Ovary (tissue), 7 donors: ENCODE measurements at regions not wholly inside any gene's neighbourhood (a gene's known extent, or its start where the extent isn't known, plus 50 kb on each side); places are given as distances from the start of the nearest gene placed in this dataset.

ENCODE experiments used
- DNase-seq, 5 donors: peaks; one replicate each; pipeline ENCODE4 v3.0.0-alpha.2; 2019 to 2020
- H3K27ac ChIP-seq, 2 donors: fragments of 200-600 bp; one replicate each; pipeline versions ENCODE4 v1.5.1 to v1.8.0; 2019 to 2022
- H3K27me3 ChIP-seq: fragments of 200-600 bp; one replicate; pipeline ENCODE4 v1.8.0; 2022
- H3K36me3 ChIP-seq: fragments of 200-600 bp; sonication (generic); one replicate; pipeline ENCODE4 v1.5.1; 2019
- H3K4me1 ChIP-seq: one replicate; pipeline ENCODE4 v1.8.1; 2013; ENCODE audit warnings: mild to moderate bottlenecking, moderate library complexity; ENCODE audit not compliant: insufficient read depth
- H3K4me3 ChIP-seq: fragments of 200-600 bp; sonication (generic); one replicate; pipeline ENCODE4 v1.5.1; 2017
- H3K9me3 ChIP-seq, 2 donors: fragments of 200-600 bp in 1 of 2; sonication (generic) in 1 of 2; one replicate each; pipeline versions ENCODE4 v1.5.1 to v1.8.1; 2013 to 2019; ENCODE audit warnings: mild to moderate bottlenecking in 1 of 2, moderate library complexity in 1 of 2
- CTCF ChIP-seq, 3 donors: fragments of 450-650 bp in 2 of 3; fragments of 200-600 bp in 1 of 3; IDR thresholded peaks; one replicate each; pipeline versions ENCODE4 v1.5.1 to v1.8.0; 2016 to 2022; ENCODE audit warnings: antibody characterized with exemption in 3 of 3, mild to moderate bottlenecking in 1 of 3
- EP300 ChIP-seq: sonication (generic); formaldehyde crosslinking; IDR thresholded peaks from one replicate; pipeline ENCODE4 v1.6.1; 2017; ENCODE audit warnings: antibody characterized with exemption
- POLR2A ChIP-seq: fragments of 450-650 bp; IDR thresholded peaks from one replicate; pipeline ENCODE4 v1.6.1; 2017; ENCODE audit warnings: antibody characterized with exemption, mild to moderate bottlenecking, moderate library complexity
- WGBS, 3 donors: extraction: QIAGEN DNeasy Blood & Tissue Kit in 1 of 3; methylation state at CpG; one replicate each; pipeline versions ENCODE4 v1.1.5 to v1.1.7; 2013 to 2017; 5-methylcytosine and 5-hydroxymethylcytosine counted together
- intact Hi-C, 4 donors: fragments of 100-400 bp; cut with DNase I; formaldehyde crosslinking; loops; one replicate each; pipeline versions ENCODE4 v1.11.0 to v1.15.1; 2022 to 2023
- donor health status: DM: no; HTN: no; CAD: no; lungs with moderate emphysema.
- donor health status: DM: no; HTN: no; CAD: no.
- donor health status: Bipolar disorder and iron deficiency.
- donor health status: DM: no; HTN: no; CAD: no.
- donor health status: DM: yes; HTN: yes; CAD: no.

DNA sequence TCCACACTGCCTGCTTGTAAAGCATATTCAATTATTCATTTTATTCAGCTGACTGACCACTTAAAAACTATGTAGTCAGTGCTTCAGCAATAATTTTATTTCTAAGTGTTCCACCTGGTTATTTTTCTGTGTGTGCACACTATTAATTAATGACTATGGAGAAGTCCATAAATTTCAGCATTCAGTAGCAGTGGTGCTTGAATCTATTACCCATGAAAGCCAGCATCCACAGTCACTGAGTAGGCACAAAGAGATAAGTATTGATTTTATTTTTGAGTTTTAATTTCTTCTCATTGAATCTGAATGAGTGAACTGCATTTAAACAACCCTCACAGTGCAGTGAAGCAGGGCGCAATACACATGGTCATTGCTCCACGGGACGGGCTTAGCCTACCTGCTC is 643.1 kb downstream of the GALC start:
- H3K4me3 ChIP-seq, result no peak overlapping the region
- no peak for DNase-seq
- TF ChIP-seq EP300, result no peak
- TF ChIP-seq CTCF (IDR thresholded peaks at IDR 0.05), result no peak
- no peak for TF ChIP-seq POLR2A
- WGBS, 3 donors, result 96 to 98% (median 97%) methylated on average over 3 of the region's 3 CpGs
- no peak overlapping the region for H3K27ac ChIP-seq
- H3K4me1 ChIP-seq, result no peaks in the 10 kb centered on the region
- H3K9me3 ChIP-seq, result no peaks in the 10 kb centered on the region
- no peaks in the 10 kb centered on the region for H3K27me3 ChIP-seq
- H3K36me3 ChIP-seq, result no peaks in the 10 kb centered on the region
- intact Hi-C loops, result no loop called here

DNA sequence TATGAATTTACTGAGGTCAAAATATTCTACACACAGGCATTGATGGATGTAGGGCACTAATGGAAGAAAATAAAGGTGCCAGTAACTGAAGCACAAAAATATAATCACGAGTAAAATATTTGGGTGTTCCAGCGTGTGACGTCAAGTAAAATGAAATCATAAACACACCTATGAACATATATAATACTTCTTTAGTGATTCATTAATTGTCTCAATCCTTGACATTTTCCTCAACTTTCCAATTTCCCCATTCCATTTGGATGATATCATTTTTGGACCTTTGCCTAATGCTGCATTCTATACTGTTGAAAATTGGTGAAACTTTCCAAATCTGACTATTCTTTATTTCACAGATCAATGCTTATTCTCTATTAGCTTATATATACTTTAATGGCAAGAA is 649.3 kb downstream of the GALC start:
- no peaks in the 10 kb centered on the region for H3K36me3 ChIP-seq
- H3K27ac ChIP-seq, result no peak overlapping the region
- 90 to 92% (median 91%) methylated on average over 3 of the region's 3 CpGs for WGBS, 3 donors
- no peak for DNase-seq
- H3K9me3 ChIP-seq, result no peaks in the 10 kb centered on the region
- intact Hi-C loops, result no loop called here
- no peaks in the 10 kb centered on the region for H3K4me1 ChIP-seq
- no peaks in the 10 kb centered on the region for H3K27me3 ChIP-seq
- no peak for TF ChIP-seq CTCF (IDR thresholded peaks at IDR 0.05)
- no peak for TF ChIP-seq POLR2A
- no peak for TF ChIP-seq EP300
- H3K4me3 ChIP-seq, result no peak overlapping the region

- WGBS, 3 donors, result 81 to 85% (median 83%) methylated on average over 2 of the region's 2 CpGs
- DNase-seq, result no peak
- intact Hi-C loops, result loop anchor here in 1 of 4 donors (10.0 kb wide), 1 partner anchor 180 kb away; no protein-coding TSS in a partner anchor
- no peak overlapping the region for H3K27ac ChIP-seq
- no peak overlapping the region for H3K4me3 ChIP-seq
- no peaks in the 10 kb centered on the region for H3K27me3 ChIP-seq
- no peaks in the 10 kb centered on the region for H3K9me3 ChIP-seq
- no peaks in the 10 kb centered on the region for H3K36me3 ChIP-seq
- no peaks in the 10 kb centered on the region for H3K4me1 ChIP-seq
- TF ChIP-seq CTCF (IDR thresholded peaks at IDR 0.05), result no peak
- no peak for TF ChIP-seq EP300
- no peak for TF ChIP-seq POLR2A
These were observed 657.8 kb downstream of the GALC start for GRCh38 chr14:87334997-87335685.

DNA sequence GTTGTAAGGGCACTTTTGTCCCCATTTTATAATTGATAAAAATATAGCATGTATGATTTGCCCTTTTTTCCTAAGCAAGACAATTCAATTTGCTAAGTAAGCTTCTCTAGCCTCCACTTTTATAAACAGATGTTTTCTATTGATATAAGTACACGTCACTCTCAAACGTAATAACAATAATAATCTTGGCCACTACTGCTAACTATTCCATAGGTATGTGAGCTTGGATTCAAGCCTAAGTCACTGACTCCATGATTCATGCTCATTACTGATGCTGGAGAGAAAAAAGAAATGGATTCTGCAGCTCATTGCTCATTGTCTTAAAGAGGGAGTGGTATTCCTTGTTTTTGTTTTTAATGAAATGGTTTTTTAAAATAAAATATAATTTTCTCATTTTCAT is 661.0 kb downstream of the GALC start:
- intact Hi-C loops, result loop anchor here in 1 of 4 donors (10.0 kb wide), 1 partner anchor 177 kb away; no protein-coding TSS in a partner anchor
- WGBS, 3 donors, result 8 to 12% (median 8%) methylated on average over 2 of the region's 2 CpGs
- Histone ChIP-seq H3K9me3 (no peaks in the 10 kb centered on the region), H3K4me1 (no peaks in the 10 kb centered on the region), H3K27me3 (no peaks in the 10 kb centered on the region), H3K36me3 (no peaks in the 10 kb centered on the region), H3K27ac (no peak overlapping the region), H3K4me3 (no peak overlapping the region)
- no peak for DNase-seq
- no peak for TF ChIP-seq POLR2A
- TF ChIP-seq CTCF (IDR thresholded peaks at IDR 0.05), result no peak
- no peak for TF ChIP-seq EP300
